Keratinocyte (primary cell): ENCODE measurements at regions not wholly inside any gene's neighbourhood (a gene's known extent, or its start where the extent isn't known, plus 50 kb on each side); places are given as distances from the start of the nearest gene placed in this dataset.

Experiments used
- DNase-seq: peaks from one replicate; pipeline ENCODE4 v3.0.0-alpha.2; 2011; ENCODE audit warnings: low read depth, missing footprints, low spot score
- FAIRE-seq: peaks from 2 replicates; lab custom pipeline; 2011; peaks lifted over from hg19 to GRCh38; lab: Jason Lieb, UNC
- H2AFZ ChIP-seq: 2 replicates; pipeline ENCODE4 v1.6.0; 2012; ENCODE audit warnings: low read length, control low read depth, inconsistent platforms; ENCODE audit not compliant: control insufficient read depth
- H3K27ac ChIP-seq: 2 replicates; pipeline ENCODE4 v1.5.1; 2011; ENCODE audit warnings: low read length; ENCODE audit not compliant: control insufficient read depth, insufficient read depth
- H3K27me3 ChIP-seq: 3 replicates; pipeline ENCODE4 v1.6.0; 2011; ENCODE audit warnings: low read length; ENCODE audit not compliant: control insufficient read depth, insufficient read depth; ENCODE audit errors: extremely low read depth
- H3K36me3 ChIP-seq, 2 experiments: 2 replicates in 1 of 2; 3 replicates in 1 of 2; pipeline ENCODE4 v1.5.1; 2011; ENCODE audit warnings: low read length in 2 of 2, mild to moderate bottlenecking in 1 of 2; ENCODE audit not compliant: control insufficient read depth in 2 of 2, insufficient read depth in 2 of 2; ENCODE audit errors: extremely low read depth in 1 of 2
- H3K4me1 ChIP-seq: 3 replicates; pipeline ENCODE4 v1.5.1; 2011; ENCODE audit warnings: low read length; ENCODE audit not compliant: control insufficient read depth, insufficient read depth; ENCODE audit errors: extremely low read depth
- H3K4me2 ChIP-seq: 3 replicates; pipeline ENCODE4 v1.6.0; 2011; ENCODE audit warnings: low read depth, low read length; ENCODE audit not compliant: control insufficient read depth, insufficient read depth; ENCODE audit errors: extremely low read depth
- H3K4me3 ChIP-seq, 3 experiments: fragments of 200-600 bp in 1 of 3; sonication (generic) in 1 of 3; 2 replicates in 2 of 3; 3 replicates in 1 of 3; pipeline ENCODE4 v1.5.1; 2011 to 2016; ENCODE audit warnings: low read length in 3 of 3, mild to moderate bottlenecking in 3 of 3, control low read depth in 2 of 3, inconsistent platforms in 1 of 3, low read depth in 1 of 3, mixed read lengths in 1 of 3, mixed run types in 1 of 3, moderate library complexity in 1 of 3; ENCODE audit not compliant: control insufficient read depth in 2 of 3, insufficient read depth in 2 of 3; ENCODE audit errors: extremely low read depth in 1 of 3
- H3K79me2 ChIP-seq: 2 replicates; pipeline ENCODE4 v1.6.0; 2012; ENCODE audit warnings: low read length; ENCODE audit not compliant: control insufficient read depth, insufficient read depth
- H3K9ac ChIP-seq: 3 replicates; pipeline ENCODE4 v1.6.0; 2011; ENCODE audit warnings: low read length; ENCODE audit not compliant: control insufficient read depth, insufficient read depth; ENCODE audit errors: extremely low read depth
- H3K9me1 ChIP-seq: 3 replicates; pipeline ENCODE4 v1.6.0; 2011; ENCODE audit warnings: low read length; ENCODE audit not compliant: control insufficient read depth, insufficient read depth; ENCODE audit errors: extremely low read depth
- H3K9me3 ChIP-seq: 2 replicates; pipeline ENCODE4 v1.5.1; 2012; ENCODE audit warnings: low read depth, low read length; ENCODE audit not compliant: control insufficient read depth
- H4K20me1 ChIP-seq: 3 replicates; pipeline ENCODE4 v1.6.0; 2011; ENCODE audit warnings: low read length; ENCODE audit not compliant: control insufficient read depth, insufficient read depth; ENCODE audit errors: extremely low read depth
- CTCF ChIP-seq, 3 experiments: IDR thresholded peaks in 1 of 3; conservative IDR thresholded peaks in 1 of 3; optimal IDR thresholded peaks in 1 of 3; 2 replicates in 2 of 3; 3 replicates in 1 of 3; pipeline versions ENCODE3 to v1.5.1; 2011; ENCODE audit warnings: low read length in 3 of 3, mild to moderate bottlenecking in 3 of 3, moderate library complexity in 2 of 3, control low read depth in 1 of 3, inconsistent platforms in 1 of 3; ENCODE audit not compliant: insufficient read depth in 2 of 3; ENCODE audit errors: extremely low read depth in 1 of 3
- EZH2 ChIP-seq: IDR thresholded peaks from one replicate; pipeline ENCODE4 v1.6.1; 2012; ENCODE audit warnings: inconsistent platforms, mild to moderate bottlenecking, low read length, moderate library complexity
- dilution Hi-C: fragments of 300-500 bp; cut with MboI; formaldehyde crosslinking; loops from one replicate; pipeline ENCODE4 v1.7.0; 2020; ENCODE audit warnings: low sequenced_read_pairs; ENCODE audit not compliant: extremely low pct_ligation_motif_present

GRCh38 chr14:87784386-87784785 is 208.6 kb downstream of the GALC start:
- Histone ChIP-seq H3K27me3 (no peaks in the 10 kb centered on the region), H4K20me1 (no peaks in the 10 kb centered on the region), H3K9me3 (peaks cover 2% of the 10 kb centered on the region), H3K36me3 (no peaks in the 10 kb centered on the region), H3K9me1 (no peaks in the 10 kb centered on the region), H3K79me2 (no peaks in the 10 kb centered on the region), H3K4me2 (no peak overlapping the region), H3K4me1 (no peaks in the 10 kb centered on the region), H3K4me3 (no peak overlapping the region), H3K27ac (no peak overlapping the region), H2AFZ (no peak overlapping the region), H3K9ac (no peak overlapping the region)
- DNase-seq (no peak), FAIRE-seq (no peak)
- no peak for TF ChIP-seq CTCF (optimal IDR thresholded peaks at IDR 0.05 in 1 of 3, IDR thresholded peaks at IDR 0.05 in 1 of 3, conservative IDR thresholded peaks at IDR 0.05 in 1 of 3; ENCODE audit: extremely low read depth in 1 of 3, insufficient read depth in 2 of 3, low read length in 3 of 3)
- TF ChIP-seq EZH2: no peak
- dilution Hi-C loops: no loop called here

- H3K9me1 ChIP-seq: no peaks in the 10 kb centered on the region
- H3K79me2 ChIP-seq: no peaks in the 10 kb centered on the region
- no peaks in the 10 kb centered on the region for H3K4me1 ChIP-seq
- H3K27me3 ChIP-seq: no peaks in the 10 kb centered on the region
- H3K27ac ChIP-seq: no peak overlapping the region
- no peak overlapping the region for H2AFZ ChIP-seq
- H3K9me3 ChIP-seq: peaks cover 2% of the 10 kb centered on the region
- H3K36me3 ChIP-seq: no peaks in the 10 kb centered on the region
- dilution Hi-C loops: no loop called here
- TF ChIP-seq CTCF (optimal IDR thresholded peaks at IDR 0.05 in 1 of 3, IDR thresholded peaks at IDR 0.05 in 1 of 3, conservative IDR thresholded peaks at IDR 0.05 in 1 of 3; ENCODE audit: extremely low read depth in 1 of 3, insufficient read depth in 2 of 3, low read length in 3 of 3) (no peak), EZH2 (no peak)
- no peaks in the 10 kb centered on the region for H4K20me1 ChIP-seq
- no peak overlapping the region for H3K4me2 ChIP-seq
- DNase-seq (no peak), FAIRE-seq (no peak)
- H3K9ac ChIP-seq: no peak overlapping the region
- no peak overlapping the region for H3K4me3 ChIP-seq
Measured at GRCh38 chr14:87783071-87783470, 209.9 kb downstream of the GALC start.
